ENCODE measurements at regions not wholly inside any gene's neighbourhood (a gene's known extent, or its start where the extent isn't known, plus 50 kb on each side); places are given as distances from the start of the nearest gene placed in this dataset.

GRCh38 chr14:42163136-42163535 is 556.5 kb downstream of the LRFN5 start:
- no peak overlapping the region for H3K27ac ChIP-seq
- TF ChIP-seq, protein P1, sequence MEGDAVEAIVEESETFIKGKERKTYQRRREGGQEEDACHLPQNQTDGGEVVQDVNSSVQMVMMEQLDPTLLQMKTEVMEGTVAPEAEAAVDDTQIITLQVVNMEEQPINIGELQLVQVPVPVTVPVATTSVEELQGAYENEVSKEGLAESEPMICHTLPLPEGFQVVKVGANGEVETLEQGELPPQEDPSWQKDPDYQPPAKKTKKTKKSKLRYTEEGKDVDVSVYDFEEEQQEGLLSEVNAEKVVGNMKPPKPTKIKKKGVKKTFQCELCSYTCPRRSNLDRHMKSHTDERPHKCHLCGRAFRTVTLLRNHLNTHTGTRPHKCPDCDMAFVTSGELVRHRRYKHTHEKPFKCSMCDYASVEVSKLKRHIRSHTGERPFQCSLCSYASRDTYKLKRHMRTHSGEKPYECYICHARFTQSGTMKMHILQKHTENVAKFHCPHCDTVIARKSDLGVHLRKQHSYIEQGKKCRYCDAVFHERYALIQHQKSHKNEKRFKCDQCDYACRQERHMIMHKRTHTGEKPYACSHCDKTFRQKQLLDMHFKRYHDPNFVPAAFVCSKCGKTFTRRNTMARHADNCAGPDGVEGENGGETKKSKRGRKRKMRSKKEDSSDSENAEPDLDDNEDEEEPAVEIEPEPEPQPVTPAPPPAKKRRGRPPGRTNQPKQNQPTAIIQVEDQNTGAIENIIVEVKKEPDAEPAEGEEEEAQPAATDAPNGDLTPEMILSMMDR (conservative IDR thresholded peaks at IDR 0.05): no peak
- TF ChIP-seq ZFX (IDR thresholded peaks at IDR 0.05): no peak

DNA sequence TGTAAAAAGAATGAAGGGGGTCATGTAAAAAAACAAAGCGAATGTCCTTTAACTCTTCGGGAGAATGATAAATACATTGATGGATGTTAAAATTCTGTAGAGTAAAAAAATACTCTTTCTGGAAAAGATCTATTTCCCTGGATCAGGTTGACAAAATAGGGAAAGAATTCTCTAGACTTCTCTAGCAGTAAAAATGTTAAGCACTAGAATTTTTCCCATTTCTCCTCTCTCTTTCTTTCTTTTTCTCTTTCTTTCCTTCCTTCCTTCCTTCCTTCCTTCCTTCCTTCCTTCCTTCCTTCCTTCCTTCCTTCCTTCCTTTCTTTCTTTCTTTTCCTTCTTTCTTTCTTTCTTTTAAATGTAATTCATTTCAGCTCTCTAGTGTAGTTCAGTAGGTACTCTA is 552.5 kb downstream of the LRFN5 start:
- no peak for TF ChIP-seq ZFX (IDR thresholded peaks at IDR 0.05)
- TF ChIP-seq, protein P1 (conservative IDR thresholded peaks at IDR 0.05): no peak
- no peak overlapping the region for H3K27ac ChIP-seq

- no peak overlapping the region for H3K27ac ChIP-seq
- no peak for TF ChIP-seq ZFX (IDR thresholded peaks at IDR 0.05)
- TF ChIP-seq, protein P1 (conservative IDR thresholded peaks at IDR 0.05): no peak
Measured at GRCh38 chr14:42149609-42150261, 543.1 kb downstream of the LRFN5 start.

DNA sequence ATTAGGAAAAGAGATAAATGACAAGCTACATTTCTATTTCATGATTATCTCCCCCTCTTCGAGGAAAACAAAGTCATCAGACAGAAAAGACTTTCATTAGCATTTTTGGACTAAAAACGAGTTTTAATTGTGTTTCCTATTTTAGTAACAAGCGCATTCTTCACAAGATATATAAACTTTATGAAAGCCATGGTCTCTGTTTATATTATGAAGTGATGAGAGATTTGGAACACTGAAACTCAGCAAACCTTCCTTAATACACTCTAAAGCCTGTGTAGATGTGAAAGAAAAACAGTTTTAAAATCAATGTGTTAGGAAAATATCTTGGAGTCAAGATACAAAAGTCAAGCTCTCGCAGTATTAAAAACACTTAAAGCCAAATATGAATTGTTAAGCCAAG is 539.1 kb downstream of the LRFN5 start:
- no peak for TF ChIP-seq ZFX (IDR thresholded peaks at IDR 0.05)
- TF ChIP-seq, protein P1 (conservative IDR thresholded peaks at IDR 0.05): no peak

GRCh38 chr14:42143114-42143513 is 536.4 kb downstream of the LRFN5 start:
- no peak for TF ChIP-seq ZFX (IDR thresholded peaks at IDR 0.05)
- TF ChIP-seq, protein P1 (conservative IDR thresholded peaks at IDR 0.05): no peak
- H3K27ac ChIP-seq: no peak overlapping the region

More for the DNA sequence above, 539.1 kb downstream of the LRFN5 start:
- no peak overlapping the region for H3K27ac ChIP-seq

DNA sequence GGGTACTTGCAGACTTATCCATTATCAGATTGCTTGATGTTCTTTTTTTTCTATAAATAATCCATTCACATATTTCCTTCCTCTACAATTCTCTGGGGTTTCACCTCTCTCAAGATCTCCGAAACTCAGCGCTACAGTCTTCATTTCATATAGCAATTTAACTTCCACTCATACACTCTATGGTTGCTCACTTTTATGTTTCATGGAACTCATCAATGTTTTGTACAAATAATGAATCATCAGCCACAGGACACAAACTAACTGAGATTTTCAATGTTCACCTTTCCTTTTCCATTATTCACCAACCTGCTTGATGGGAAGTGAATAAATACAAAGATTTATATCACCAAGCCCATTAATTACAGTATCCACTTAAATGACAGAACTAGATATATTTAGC is 534.7 kb downstream of the LRFN5 start:
- TF ChIP-seq, protein P1 (conservative IDR thresholded peaks at IDR 0.05): no peak
- no peak for TF ChIP-seq ZFX (IDR thresholded peaks at IDR 0.05)
- no peak overlapping the region for H3K27ac ChIP-seq

DNA sequence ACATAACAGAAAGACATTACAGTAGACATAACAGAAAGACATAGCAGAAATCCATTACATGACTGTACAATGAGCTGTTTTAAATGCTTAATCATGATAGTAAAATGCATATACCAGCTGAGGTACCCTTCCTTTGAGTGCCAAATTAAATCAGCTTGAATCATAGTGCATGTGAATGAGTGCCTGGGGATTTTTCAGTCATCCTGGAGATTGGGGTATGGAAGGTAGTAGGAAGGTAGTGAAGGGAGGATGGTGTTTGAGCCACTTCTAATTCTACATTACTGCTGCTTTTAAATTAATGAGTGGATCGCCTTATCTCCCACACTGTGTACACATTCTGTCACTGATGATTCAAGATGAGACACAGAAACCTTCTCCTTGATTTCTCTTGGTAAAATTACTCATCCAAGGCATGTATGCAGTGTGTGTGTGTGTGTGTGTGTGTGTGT is 534.2 kb downstream of the LRFN5 start:
- TF ChIP-seq, protein P1 (conservative IDR thresholded peaks at IDR 0.05): no peak
- no peak for TF ChIP-seq ZFX (IDR thresholded peaks at IDR 0.05)

More for the DNA sequence above, 534.2 kb downstream of the LRFN5 start:
- H3K27ac ChIP-seq: no peak overlapping the region
